Endothelial cell of umbilical vein (primary cell): ENCODE measurements at regions not wholly inside any gene's neighbourhood (a gene's known extent, or its start where the extent isn't known, plus 50 kb on each side); places are given as distances from the start of the nearest gene placed in this dataset.

ENCODE experiments used
- BruUV-seq: library from RNA; stranded (reverse); fragments of 400-500 nt; replicated peaks from 2 replicates; lab custom pipeline; 2021; lab: Mats Ljungman, UMichigan
- CTCF ChIA-PET: fragments of 300-600, 350-600 bp; sonication (Branson Sonifier 250); formaldehyde crosslinking; loops from one replicate; lab custom pipeline; 2021; ENCODE audit warnings: antibody characterized with exemption, inconsistent platforms; lab: Charles Lee
- POLR2A ChIA-PET: fragments of 300-600, 350-600 bp; sonication (Branson Sonifier 250); formaldehyde crosslinking; loops from one replicate; lab custom pipeline; 2021; ENCODE audit warnings: antibody characterized with exemption, inconsistent platforms; lab: Charles Lee
- DNase-seq: peaks from one replicate; pipeline ENCODE4 v3.0.0-alpha.2; 2011; ENCODE audit warnings: low read depth, low spot score
- FAIRE-seq: peaks from 2 replicates; lab custom pipeline; 2011; peaks lifted over from hg19 to GRCh38; lab: Jason Lieb, UNC
- H2AFZ ChIP-seq: 2 replicates; pipeline ENCODE4 v1.6.0; 2012; ENCODE audit warnings: low read depth, low read length, control low read depth, inconsistent platforms
- H3K27ac ChIP-seq: 2 replicates; pipeline ENCODE4 v1.5.1; 2011; ENCODE audit warnings: low read depth, mild to moderate bottlenecking, control low read depth, low read length, moderate library complexity; ENCODE audit not compliant: insufficient read depth
- H3K27me3 ChIP-seq, 2 experiments: 2 replicates each; pipeline versions ENCODE4 v1.6.0 to v1.6.1; 2011; ENCODE audit warnings: low read length in 2 of 2, mixed read lengths in 1 of 2; ENCODE audit not compliant: control insufficient read depth in 2 of 2, insufficient read depth in 2 of 2
- H3K36me3 ChIP-seq, 2 experiments: 2 replicates in 1 of 2; 3 replicates in 1 of 2; pipeline ENCODE4 v1.5.1; 2011; ENCODE audit warnings: low read length in 2 of 2, mild to moderate bottlenecking in 1 of 2, moderate library complexity in 1 of 2; ENCODE audit not compliant: control insufficient read depth in 2 of 2, insufficient read depth in 2 of 2; ENCODE audit errors: extremely low read depth in 1 of 2
- H3K4me1 ChIP-seq: 3 replicates; pipeline ENCODE4 v1.5.1; 2011; ENCODE audit warnings: mild to moderate bottlenecking, low read length; ENCODE audit not compliant: control insufficient read depth, insufficient read depth; ENCODE audit errors: extremely low read depth
- H3K4me2 ChIP-seq: 2 replicates; pipeline ENCODE4 v1.6.1; 2011; ENCODE audit warnings: low read length, control low read depth, mixed read lengths; ENCODE audit not compliant: insufficient read depth
- H3K4me3 ChIP-seq, 3 experiments: fragments of 200-600 bp in 1 of 3; sonication (generic), shearing (Covaris generic) in 1 of 3; replicated peaks in 1 of 3; 2 replicates each; pipeline ENCODE4 v1.5.1; 2011 to 2016; ENCODE audit warnings: control low read depth in 3 of 3, low read length in 3 of 3, mild to moderate bottlenecking in 2 of 3, inconsistent platforms in 1 of 3, low read depth in 1 of 3, moderate library complexity in 1 of 3; ENCODE audit not compliant: insufficient read depth in 1 of 3
- H3K79me2 ChIP-seq: 2 replicates; pipeline ENCODE4 v1.6.0; 2012; ENCODE audit warnings: low read length, inconsistent platforms; ENCODE audit not compliant: control insufficient read depth, insufficient read depth
- H3K9ac ChIP-seq: replicated peaks from 2 replicates; pipeline ENCODE3; 2011; ENCODE audit warnings: low read length, control low read depth; ENCODE audit not compliant: insufficient read depth; ENCODE audit errors: extremely low read depth
- H3K9me1 ChIP-seq: replicated peaks from 3 replicates; pipeline ENCODE4 v1.6.0; 2011; ENCODE audit warnings: mild to moderate bottlenecking, low read length; ENCODE audit not compliant: control insufficient read depth, insufficient read depth; ENCODE audit errors: extremely low read depth
- H3K9me3 ChIP-seq: replicated peaks from 2 replicates; pipeline ENCODE4 v1.5.1; 2012; ENCODE audit warnings: low read length, inconsistent platforms; ENCODE audit not compliant: control insufficient read depth, insufficient read depth
- H4K20me1 ChIP-seq: replicated peaks from 2 replicates; pipeline ENCODE3; 2011; ENCODE audit warnings: mild to moderate bottlenecking, low read length; ENCODE audit not compliant: control insufficient read depth, insufficient read depth; ENCODE audit errors: extremely low read depth
- CTCF ChIP-seq, 2 donors: IDR thresholded peaks; 1 replicate in 1 of 2; 2 replicates in 1 of 2; pipeline ENCODE4 v1.5.1; 2011; ENCODE audit warnings: low read length in 2 of 2, mild to moderate bottlenecking in 2 of 2, moderate library complexity in 2 of 2, control low read depth in 1 of 2, inconsistent platforms in 1 of 2, low read depth in 1 of 2; ENCODE audit not compliant: insufficient read depth in 1 of 2; ENCODE audit errors: extremely low read depth in 1 of 2
- EZH2 ChIP-seq: IDR thresholded peaks from 2 replicates; pipeline ENCODE4 v1.6.1; 2012; ENCODE audit warnings: borderline replicate concordance, low read depth, mild to moderate bottlenecking, moderate library complexity, low read length, inconsistent platforms; ENCODE audit not compliant: severe bottlenecking
- FOS ChIP-seq: IDR thresholded peaks from 2 replicates; pipeline ENCODE4 v1.6.1; 2011; ENCODE audit warnings: mild to moderate bottlenecking, low read length, moderate library complexity, borderline replicate concordance; ENCODE audit not compliant: insufficient read depth
- GATA2 ChIP-seq: IDR thresholded peaks from 2 replicates; pipeline ENCODE4 v1.7.0; 2011; ENCODE audit warnings: low read depth, mild to moderate bottlenecking, moderate library complexity, mixed read lengths, low read length; ENCODE audit not compliant: insufficient read length, insufficient read depth
- JUN ChIP-seq: IDR thresholded peaks from 2 replicates; pipeline ENCODE4 v1.6.1; 2011; ENCODE audit warnings: borderline replicate concordance, low read depth; ENCODE audit not compliant: insufficient read length, insufficient read depth
- MAX ChIP-seq: IDR thresholded peaks from 2 replicates; pipeline ENCODE4 v1.6.1; 2011; ENCODE audit not compliant: insufficient read depth, insufficient read length
- MYC ChIP-seq: IDR thresholded peaks from one replicate; pipeline ENCODE4 v1.6.1; 2011; ENCODE audit warnings: mild to moderate bottlenecking, low read depth, low read length
- POLR2A ChIP-seq: IDR thresholded peaks from 2 replicates; pipeline ENCODE4 v1.6.1; 2012; ENCODE audit warnings: low read depth, mild to moderate bottlenecking, control low read depth, low read length
- POLR2AphosphoS5 ChIP-seq: IDR thresholded peaks from 2 replicates; pipeline ENCODE4 v1.6.1; 2012; ENCODE audit warnings: low read depth, mild to moderate bottlenecking, control low read depth, low read length, moderate library complexity; ENCODE audit not compliant: insufficient read depth
- dilution Hi-C: fragments of 300-500 bp; cut with MboI; formaldehyde crosslinking; loops from one replicate; pipeline ENCODE4 v1.15.0; 2019; ENCODE audit warnings: low sequenced_read_pairs; ENCODE audit not compliant: extremely low pct_ligation_motif_present
- intact Hi-C: fragments of 100-400 bp; cut with micrococcal nuclease; formaldehyde crosslinking; loops from one replicate; pipeline ENCODE4 v1.10.0; 2022

GRCh38 chr14:53701108-53701875, 255.3 kb downstream of the BMP4 start:
- DNase-seq (no peak), FAIRE-seq (no peak)
- Histone ChIP-seq H3K4me2 (no peak overlapping the region), H3K27ac (no peak overlapping the region), H4K20me1 (no peaks in the 10 kb centered on the region), H3K27me3 (no peaks in the 10 kb centered on the region), H3K79me2 (no peaks in the 10 kb centered on the region), H3K36me3 (no peaks in the 10 kb centered on the region), H3K9me3 (no peaks in the 10 kb centered on the region), H3K4me1 (no peaks in the 10 kb centered on the region), H2AFZ (no peak overlapping the region), H3K9me1 (no peaks in the 10 kb centered on the region), H3K4me3 (no peak overlapping the region), H3K9ac (no peak overlapping the region)
- intact Hi-C loops, result no loop called here
- CTCF ChIA-PET, result no interaction called here
- POLR2A ChIA-PET, result no interaction called here
- dilution Hi-C loops, result no loop called here
- TF ChIP-seq MAX (no peak), EZH2 (no peak), MYC (no peak), FOS (no peak), POLR2A (no peak), GATA2 (no peak), CTCF (IDR thresholded peaks at IDR 0.05; ENCODE audit: extremely low read depth in 1 of 2, insufficient read depth in 1 of 2, low read depth in 1 of 2, low read length in 2 of 2) (no peak), POLR2AphosphoS5 (no peak), JUN (no peak)
- BruUV-seq, result no TSS peak
